Epidermal melanocyte (primary cell): ENCODE measurements at regions not wholly inside any gene's neighbourhood (a gene's known extent, or its start where the extent isn't known, plus 50 kb on each side); places are given as distances from the start of the nearest gene placed in this dataset.

ENCODE experiments used
- DNase-seq: peaks from one replicate; pipeline ENCODE4 v3.0.0; 2011; ENCODE audit warnings: low spot score; ENCODE audit not compliant: insufficient read length

DNA sequence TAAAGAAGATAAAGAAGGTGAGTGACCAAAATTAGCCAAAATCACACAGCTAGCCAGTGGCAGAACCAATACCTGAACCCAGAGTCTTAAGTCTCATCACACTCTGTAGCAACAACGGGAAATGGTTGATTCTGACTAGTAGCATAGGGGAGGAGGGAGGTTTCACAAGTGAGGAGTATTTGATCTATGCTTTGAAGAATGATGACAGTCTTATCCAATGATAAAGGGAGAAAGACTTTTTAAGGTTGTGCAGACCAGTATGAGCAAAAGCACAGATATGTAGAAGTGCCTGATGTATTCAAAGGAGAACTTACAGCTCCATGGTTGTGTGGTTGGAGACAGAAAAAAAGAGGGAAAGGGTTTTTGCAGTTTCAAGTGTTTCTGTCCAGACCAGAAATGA lies 50.7 kb upstream of the LINC00305 start:
- DNase-seq, result no peak
